ENCODE measurements at regions not wholly inside any gene's neighbourhood (a gene's known extent, or its start where the extent isn't known, plus 50 kb on each side); places are given as distances from the start of the nearest gene placed in this dataset.
A peak's percentile ranks its signal among the peaks of the same experiment; 100 is the strongest.

DNA sequence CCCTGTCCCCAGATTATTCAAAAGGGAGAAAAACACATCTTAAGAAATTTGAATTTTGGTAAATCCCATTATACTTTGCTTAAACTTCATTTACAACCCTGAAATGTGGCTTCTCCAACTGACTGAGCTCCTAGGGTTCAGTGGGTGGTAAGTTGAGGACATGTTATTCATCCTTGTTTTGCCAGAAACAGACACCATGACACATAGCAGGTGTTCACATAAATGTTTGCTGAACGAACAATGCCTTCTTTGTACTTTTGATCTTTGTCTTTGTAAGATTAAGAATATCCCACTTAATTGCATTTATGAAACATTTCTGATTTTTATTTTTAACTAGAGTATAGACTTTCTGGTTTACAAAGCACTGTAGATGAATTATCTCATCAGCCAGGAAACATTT, 209.7 kb downstream of the GPAM start:
- Mint-ChIP-seq H3K36me3 (ENCODE audit: low read depth) (no peaks in the 10 kb centered on the region), H3K27ac (ENCODE audit: unreplicated experiment) (no peak overlapping the region), H3K4me3 (no peak overlapping the region), H3K27me3 (ENCODE audit: low read depth) (peaks cover 23% of the 10 kb centered on the region), H3K4me1 (no peaks in the 10 kb centered on the region), H3K9me3 (peaks cover 3% of the 10 kb centered on the region)
- DNase-seq (ENCODE audit: low read depth, low spot score), result no peak
- no peak for TF ChIP-seq CTCF (conservative IDR thresholded peaks at IDR 0.05)

- Mint-ChIP-seq H3K27me3 (ENCODE audit: low read depth) (peaks cover 28% of the 10 kb centered on the region), H3K4me3 (no peak overlapping the region), H3K9me3 (peaks cover 3% of the 10 kb centered on the region), H3K27ac (ENCODE audit: unreplicated experiment) (no peak overlapping the region), H3K4me1 (no peaks in the 10 kb centered on the region), H3K36me3 (ENCODE audit: low read depth) (no peaks in the 10 kb centered on the region)
- no peak for DNase-seq (ENCODE audit: low read depth, low spot score)
- TF ChIP-seq CTCF (conservative IDR thresholded peaks at IDR 0.05), result no peak
These were observed 209.2 kb downstream of the GPAM start for GRCh38 chr10:111974325-111974724.

GRCh38 chr10:111976557-111976956, 207.0 kb downstream of the GPAM start:
- no peak for TF ChIP-seq CTCF (conservative IDR thresholded peaks at IDR 0.05)
- Mint-ChIP-seq H3K27ac (ENCODE audit: unreplicated experiment) (no peak overlapping the region), H3K9me3 (no peaks in the 10 kb centered on the region), H3K36me3 (ENCODE audit: low read depth) (no peaks in the 10 kb centered on the region), H3K4me3 (no peak overlapping the region), H3K4me1 (no peaks in the 10 kb centered on the region), H3K27me3 (ENCODE audit: low read depth) (peaks cover 21% of the 10 kb centered on the region)
- no peak for DNase-seq (ENCODE audit: low read depth, low spot score)

- H3K27me3 Mint-ChIP-seq (ENCODE audit: low read depth), result peaks cover 26% of the 10 kb centered on the region
- DNase-seq (ENCODE audit: low read depth, low spot score), result no peak
- TF ChIP-seq CTCF (conservative IDR thresholded peaks at IDR 0.05), result no peak
- H3K4me3 Mint-ChIP-seq, result no peak overlapping the region
- no peaks in the 10 kb centered on the region for H3K36me3 Mint-ChIP-seq (ENCODE audit: low read depth)
- H3K4me1 Mint-ChIP-seq, result no peaks in the 10 kb centered on the region
- no peaks in the 10 kb centered on the region for H3K9me3 Mint-ChIP-seq
- no peak overlapping the region for H3K27ac Mint-ChIP-seq (ENCODE audit: unreplicated experiment)
These were observed 199.5 kb downstream of the GPAM start for GRCh38 chr10:111984057-111984456.

DNA sequence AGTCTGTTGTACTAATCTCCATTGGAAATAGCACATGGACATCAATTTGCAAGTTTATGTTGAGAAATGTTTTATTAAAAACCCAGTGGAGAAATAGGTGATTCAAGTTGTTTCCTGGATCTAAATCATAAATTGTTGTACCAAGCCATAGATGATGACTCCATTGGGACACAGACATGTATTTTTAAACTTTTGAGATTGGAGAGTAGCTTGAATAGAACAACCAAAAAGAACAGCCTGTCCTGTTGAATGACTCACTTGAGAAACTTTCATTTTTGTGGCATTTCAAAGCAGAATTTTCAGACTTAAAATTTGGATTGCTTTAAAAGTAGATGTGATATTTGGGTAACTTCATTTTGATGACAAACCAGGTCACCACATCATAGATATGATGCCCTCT, 197.5 kb downstream of the GPAM start:
- no peak for TF ChIP-seq CTCF (conservative IDR thresholded peaks at IDR 0.05)
- peaks cover 3% of the 10 kb centered on the region for H3K9me3 Mint-ChIP-seq
- H3K36me3 Mint-ChIP-seq (ENCODE audit: low read depth), result no peaks in the 10 kb centered on the region
- H3K4me3 Mint-ChIP-seq, result no peak overlapping the region
- no peak for DNase-seq (ENCODE audit: low read depth, low spot score)
- no peak overlapping the region for H3K27ac Mint-ChIP-seq (ENCODE audit: unreplicated experiment)
- H3K27me3 Mint-ChIP-seq (ENCODE audit: low read depth), result peaks cover 23% of the 10 kb centered on the region
- no peaks in the 10 kb centered on the region for H3K4me1 Mint-ChIP-seq

DNA sequence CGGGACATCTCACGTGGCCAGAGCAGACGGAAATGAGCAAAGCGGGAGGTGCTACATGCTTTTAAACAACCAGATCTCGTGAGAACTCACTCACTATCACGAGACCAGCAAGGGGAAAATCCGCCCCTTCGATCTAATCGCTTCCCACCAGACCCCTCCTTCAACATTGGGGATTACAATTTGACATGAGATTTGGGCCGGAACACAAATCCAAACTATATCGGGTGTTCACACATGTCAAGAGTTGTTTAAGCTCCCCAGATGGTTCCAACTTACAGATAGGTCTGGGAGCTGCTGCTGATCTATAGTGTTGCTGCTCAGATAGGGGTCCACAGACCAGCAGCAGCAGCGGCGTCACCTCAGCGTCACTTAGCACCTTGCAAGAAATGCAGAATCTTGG, 194.9 kb downstream of the GPAM start:
- peak overlapping the region; percentile 40 for H3K27ac Mint-ChIP-seq (ENCODE audit: unreplicated experiment)

More for the DNA sequence above, 194.9 kb downstream of the GPAM start:
- Mint-ChIP-seq H3K27me3 (ENCODE audit: low read depth) (peaks cover 12% of the 10 kb centered on the region), H3K4me1 (no peaks in the 10 kb centered on the region), H3K9me3 (peaks cover 3% of the 10 kb centered on the region), H3K4me3 (no peak overlapping the region), H3K36me3 (ENCODE audit: low read depth) (no peaks in the 10 kb centered on the region)
- no peak for TF ChIP-seq CTCF (conservative IDR thresholded peaks at IDR 0.05)
- DNase-seq (ENCODE audit: low read depth, low spot score), result no peak

All from neural crest cell (in vitro differentiated cells).